Spinal cord (tissue), 9 donors: ENCODE measurements at regions not wholly inside any gene's neighbourhood (a gene's known extent, or its start where the extent isn't known, plus 50 kb on each side); places are given as distances from the start of the nearest gene placed in this dataset.

Experiments
- DNase-seq, 6 donors: peaks; one replicate each; pipeline versions ENCODE4 v3.0.0 to v3.0.0-alpha.2; 2013 to 2015; ENCODE audit warnings: low spot score in 6 of 6, low read depth in 4 of 6
- H3K27ac ChIP-seq: one replicate; pipeline ENCODE4 v1.5.1; 2013; ENCODE audit warnings: low read depth, low read length, control low read depth
- H3K27me3 ChIP-seq: one replicate; pipeline ENCODE4 v1.6.1; 2013; ENCODE audit warnings: low read length; ENCODE audit not compliant: control insufficient read depth, insufficient read depth
- H3K36me3 ChIP-seq: one replicate; pipeline ENCODE4 v1.6.1; 2013; ENCODE audit warnings: low read length; ENCODE audit not compliant: control insufficient read depth, insufficient read depth
- H3K4me1 ChIP-seq: one replicate; pipeline ENCODE4 v1.6.1; 2013; ENCODE audit warnings: low read length; ENCODE audit not compliant: control insufficient read depth, insufficient read depth
- H3K4me3 ChIP-seq: one replicate; pipeline ENCODE4 v1.5.1; 2013; ENCODE audit warnings: low read depth, low read length, control low read depth
- H3K9me3 ChIP-seq: one replicate; pipeline ENCODE4 v1.6.1; 2013; ENCODE audit warnings: low read length; ENCODE audit not compliant: control insufficient read depth, insufficient read depth
- WGBS: methylation state at CpG from one replicate; pipeline ENCODE4 v1.1.5; 2013; ENCODE audit warnings: missing lambda C conversion rate; ENCODE audit not compliant: insufficient coverage; 5-methylcytosine and 5-hydroxymethylcytosine counted together
- donor health status: healthy.

DNA sequence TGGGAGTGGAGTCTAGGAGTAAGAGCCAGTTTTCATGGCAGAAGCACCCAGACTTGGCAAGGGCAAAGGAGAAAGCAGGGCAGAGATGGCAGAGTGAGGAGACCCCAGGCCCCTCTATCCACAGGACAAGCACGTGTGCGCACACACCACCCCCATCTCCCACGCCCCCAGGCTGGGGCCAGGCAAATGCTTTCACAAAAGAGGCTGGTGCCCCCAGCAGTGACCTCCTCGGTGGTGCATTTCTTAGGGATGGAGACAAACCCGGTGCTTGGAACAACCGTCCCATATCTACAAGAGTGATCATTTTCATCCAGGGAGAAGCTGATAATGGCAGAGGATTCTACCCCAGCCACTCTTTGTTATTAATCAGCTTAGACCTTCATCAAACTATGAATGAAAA, 62.0 kb downstream of the KCNF1 start:
- no peaks in the 10 kb centered on the region for H3K27me3 ChIP-seq
- no peak overlapping the region for H3K27ac ChIP-seq
- 76% methylated on average over 3 of the region's 6 CpGs for WGBS
- H3K36me3 ChIP-seq: no peaks in the 10 kb centered on the region
- H3K9me3 ChIP-seq: no peaks in the 10 kb centered on the region
- H3K4me3 ChIP-seq: no peak overlapping the region
- DNase-seq: no peak
- peaks cover 16% of the 10 kb centered on the region for H3K4me1 ChIP-seq

DNA sequence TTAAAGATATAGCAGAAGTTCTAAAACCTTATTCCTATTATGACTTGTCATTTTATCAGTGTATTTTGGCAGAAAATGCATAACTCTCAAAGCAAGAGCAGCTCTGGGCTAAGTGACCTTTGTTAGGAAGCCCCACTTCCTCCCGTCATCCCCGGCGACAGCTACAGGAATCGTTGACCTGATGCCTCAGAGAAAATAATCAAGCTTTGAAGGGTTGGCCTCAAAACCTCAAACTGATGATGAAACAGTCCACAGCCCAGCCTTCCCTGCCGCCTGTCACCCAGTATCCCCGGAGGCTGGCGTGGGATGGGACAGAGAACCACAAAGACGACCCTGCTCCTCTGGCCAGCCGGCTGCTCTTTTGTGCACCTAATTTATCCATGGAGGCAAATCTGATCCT, 65.3 kb downstream of the KCNF1 start:
- Histone ChIP-seq H3K27me3 (no peaks in the 10 kb centered on the region), H3K4me1 (peaks cover 8% of the 10 kb centered on the region), H3K27ac (no peak overlapping the region), H3K9me3 (no peaks in the 10 kb centered on the region), H3K36me3 (no peaks in the 10 kb centered on the region), H3K4me3 (no peak overlapping the region)
- 32% methylated on average over 4 of the region's 9 CpGs for WGBS
- no peak for DNase-seq

DNA sequence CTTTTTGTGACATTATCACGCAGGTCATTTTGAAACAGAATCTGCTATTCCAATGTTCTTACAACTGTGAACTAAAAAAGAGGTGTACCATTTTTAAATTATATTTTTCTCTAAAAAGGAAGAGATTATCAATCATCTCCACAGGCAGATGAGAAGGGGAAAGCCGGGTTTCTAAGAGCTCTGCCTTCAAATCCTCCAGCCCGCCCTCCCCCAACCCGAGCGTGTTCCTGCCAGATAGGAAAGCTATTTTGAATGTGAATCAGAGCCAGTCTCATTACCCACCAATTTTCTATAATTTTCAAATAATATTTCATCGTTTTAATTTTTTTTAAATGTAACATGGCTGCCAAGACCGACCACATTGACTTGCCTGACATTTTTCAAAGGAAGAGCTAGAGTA, 65.9 kb downstream of the KCNF1 start:
- WGBS: 40% methylated on average over 1 of the region's 7 CpGs
- no peak overlapping the region for H3K4me3 ChIP-seq
- no peaks in the 10 kb centered on the region for H3K27me3 ChIP-seq
- H3K27ac ChIP-seq: no peak overlapping the region
- H3K9me3 ChIP-seq: no peaks in the 10 kb centered on the region
- H3K4me1 ChIP-seq: peaks cover 8% of the 10 kb centered on the region
- H3K36me3 ChIP-seq: no peaks in the 10 kb centered on the region
- DNase-seq: peak in 2 of 6 donors; percentile 52 to 58

DNA sequence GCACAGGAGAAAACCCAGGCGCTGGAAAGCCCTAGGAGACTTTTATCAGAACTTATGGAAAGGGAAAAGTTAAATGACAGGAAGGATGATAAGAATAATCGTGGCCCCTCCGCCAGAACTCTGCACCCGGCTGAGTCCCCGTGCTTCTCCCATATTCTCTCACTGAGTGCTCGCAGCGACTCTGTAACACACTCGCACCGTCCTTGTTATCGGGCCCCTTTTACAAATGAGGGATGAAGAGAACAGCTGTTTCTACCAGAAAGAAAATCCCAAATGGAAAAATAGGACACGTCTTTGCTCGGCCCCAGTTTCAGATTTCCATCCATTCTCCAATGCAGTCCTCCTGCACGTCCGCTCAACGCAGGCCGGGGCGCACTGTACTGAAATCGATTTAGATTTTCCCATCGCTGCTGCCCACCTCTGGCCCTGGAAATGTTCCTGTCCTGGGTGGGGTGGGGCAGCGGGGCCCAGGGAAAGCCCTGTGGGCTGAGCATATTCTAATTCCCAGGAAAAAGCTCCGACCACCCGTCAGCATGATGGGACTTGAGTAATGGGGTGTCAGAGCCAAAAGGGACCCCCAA, 66.4 kb downstream of the KCNF1 start:
- DNase-seq: no peak
- WGBS: 85% methylated on average over 12 of the region's 22 CpGs
- H3K4me3 ChIP-seq: no peak overlapping the region

DNA sequence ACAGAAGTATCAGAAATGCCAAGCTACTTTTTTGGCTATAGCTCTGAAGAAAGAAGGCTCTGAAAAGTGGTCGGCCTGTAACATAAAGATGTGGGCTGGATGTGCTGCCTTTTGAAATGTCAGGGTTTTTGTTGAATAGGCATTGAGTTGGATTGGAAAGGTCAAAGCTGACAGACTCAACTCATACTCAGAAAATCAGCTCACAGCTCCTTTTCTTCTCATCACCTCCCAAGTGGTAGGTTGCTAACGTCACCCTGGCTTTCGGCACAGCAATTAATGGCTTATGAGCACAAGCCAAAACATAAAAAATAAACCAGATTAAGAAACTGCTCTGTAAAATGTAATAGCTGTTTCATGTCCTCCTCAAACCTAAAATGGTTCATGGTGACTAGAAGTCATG, 68.3 kb downstream of the KCNF1 start:
- no peaks in the 10 kb centered on the region for H3K9me3 ChIP-seq
- DNase-seq: no peak
- no peaks in the 10 kb centered on the region for H3K36me3 ChIP-seq
- WGBS: 17% methylated on average over 1 of the region's 3 CpGs
- H3K27me3 ChIP-seq: no peaks in the 10 kb centered on the region
- no peak overlapping the region for H3K27ac ChIP-seq
- H3K4me3 ChIP-seq: no peak overlapping the region
- peaks cover 19% of the 10 kb centered on the region for H3K4me1 ChIP-seq

More for the DNA sequence above, 66.4 kb downstream of the KCNF1 start:
- Histone ChIP-seq H3K27me3 (no peaks in the 10 kb centered on the region), H3K4me1 (peaks cover 12% of the 10 kb centered on the region), H3K36me3 (no peaks in the 10 kb centered on the region), H3K27ac (no peak overlapping the region), H3K9me3 (no peaks in the 10 kb centered on the region)

DNA sequence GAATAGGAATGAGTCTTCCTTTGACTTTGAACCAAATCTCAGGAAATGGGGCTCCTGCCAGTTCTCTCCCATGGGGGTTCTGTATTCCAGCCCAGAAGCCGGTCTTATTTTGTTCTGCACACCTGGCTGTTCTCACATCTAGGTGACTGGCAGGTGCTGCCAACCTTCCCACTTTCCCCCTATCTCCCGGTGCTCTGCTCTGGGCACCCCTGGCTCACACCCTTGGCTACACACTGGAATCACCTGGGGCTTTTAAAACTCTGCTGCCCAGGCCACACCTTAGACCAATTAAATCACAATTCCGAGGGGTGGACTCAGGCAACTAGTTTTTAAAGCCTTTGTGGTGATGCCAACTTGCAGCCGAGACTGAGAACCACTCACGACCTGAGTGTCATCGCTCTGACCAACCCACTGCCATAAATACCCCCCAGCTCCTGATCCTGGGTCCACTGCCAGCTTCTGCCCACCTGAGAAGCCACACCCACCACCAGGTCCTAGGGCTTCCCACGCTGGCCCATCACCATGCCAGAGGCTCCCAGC, 69.2 kb downstream of the KCNF1 start:
- no peaks in the 10 kb centered on the region for H3K27me3 ChIP-seq
- H3K27ac ChIP-seq: no peak overlapping the region
- H3K4me3 ChIP-seq: no peak overlapping the region
- no peaks in the 10 kb centered on the region for H3K9me3 ChIP-seq
- no peak for DNase-seq
- H3K36me3 ChIP-seq: no peaks in the 10 kb centered on the region
- 91% methylated on average over 7 of the region's 7 CpGs for WGBS
- H3K4me1 ChIP-seq: peaks cover 22% of the 10 kb centered on the region

DNA sequence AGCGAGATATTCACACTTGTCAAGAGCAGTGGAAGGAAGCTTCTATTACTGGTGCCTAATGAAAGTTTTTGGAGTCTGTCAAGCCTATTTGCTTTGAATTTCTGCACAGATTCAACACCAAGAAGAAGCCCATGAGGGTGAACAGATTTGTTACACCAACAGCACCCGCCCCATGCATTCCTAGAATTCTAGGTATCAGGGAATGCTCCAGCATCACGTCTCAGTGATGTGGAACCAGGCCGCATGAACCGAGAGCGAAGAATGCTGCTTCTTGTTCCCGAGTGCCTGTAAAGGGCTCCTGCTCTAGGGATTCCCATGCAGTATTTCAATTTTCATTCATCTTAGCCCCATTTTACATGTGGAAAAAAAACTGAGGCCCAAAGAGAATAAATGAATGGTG, 69.7 kb downstream of the KCNF1 start:
- DNase-seq: no peak
- 92% methylated on average over 3 of the region's 7 CpGs for WGBS

DNA sequence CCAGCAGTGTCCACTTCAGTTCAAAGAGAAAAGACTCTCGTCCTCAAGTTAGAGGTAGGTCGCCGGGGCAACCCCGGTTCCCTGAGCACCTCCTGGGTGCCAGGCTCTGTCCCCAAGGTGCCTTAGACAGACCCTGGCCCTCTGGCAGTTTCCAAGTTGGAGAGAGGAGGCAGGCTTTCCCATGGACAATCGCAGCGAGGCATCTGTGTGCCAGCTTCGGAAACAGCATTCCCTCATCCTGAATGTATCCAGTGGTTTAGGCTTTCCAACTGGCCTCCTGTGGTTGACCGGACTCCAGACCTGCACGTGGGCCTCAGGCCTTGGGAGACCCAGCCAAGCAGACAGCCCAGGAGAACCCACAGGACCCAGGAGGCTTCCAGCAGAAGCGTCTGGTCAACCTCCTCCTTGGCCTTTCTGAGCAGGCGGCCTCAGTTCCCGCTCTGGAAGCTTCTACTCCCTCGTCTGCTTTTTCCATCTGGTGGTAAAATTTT, 70.3 kb downstream of the KCNF1 start:
- peak in 1 of 6 donors; percentile 30 for DNase-seq
- 95% methylated on average over 9 of the region's 13 CpGs for WGBS
- H3K27me3 ChIP-seq: no peaks in the 10 kb centered on the region

More for the DNA sequence above, 69.7 kb downstream of the KCNF1 start:
- Histone ChIP-seq H3K4me3 (no peak overlapping the region), H3K4me1 (peaks cover 25% of the 10 kb centered on the region), H3K9me3 (no peaks in the 10 kb centered on the region), H3K27me3 (no peaks in the 10 kb centered on the region), H3K27ac (no peak overlapping the region), H3K36me3 (no peaks in the 10 kb centered on the region)

DNA sequence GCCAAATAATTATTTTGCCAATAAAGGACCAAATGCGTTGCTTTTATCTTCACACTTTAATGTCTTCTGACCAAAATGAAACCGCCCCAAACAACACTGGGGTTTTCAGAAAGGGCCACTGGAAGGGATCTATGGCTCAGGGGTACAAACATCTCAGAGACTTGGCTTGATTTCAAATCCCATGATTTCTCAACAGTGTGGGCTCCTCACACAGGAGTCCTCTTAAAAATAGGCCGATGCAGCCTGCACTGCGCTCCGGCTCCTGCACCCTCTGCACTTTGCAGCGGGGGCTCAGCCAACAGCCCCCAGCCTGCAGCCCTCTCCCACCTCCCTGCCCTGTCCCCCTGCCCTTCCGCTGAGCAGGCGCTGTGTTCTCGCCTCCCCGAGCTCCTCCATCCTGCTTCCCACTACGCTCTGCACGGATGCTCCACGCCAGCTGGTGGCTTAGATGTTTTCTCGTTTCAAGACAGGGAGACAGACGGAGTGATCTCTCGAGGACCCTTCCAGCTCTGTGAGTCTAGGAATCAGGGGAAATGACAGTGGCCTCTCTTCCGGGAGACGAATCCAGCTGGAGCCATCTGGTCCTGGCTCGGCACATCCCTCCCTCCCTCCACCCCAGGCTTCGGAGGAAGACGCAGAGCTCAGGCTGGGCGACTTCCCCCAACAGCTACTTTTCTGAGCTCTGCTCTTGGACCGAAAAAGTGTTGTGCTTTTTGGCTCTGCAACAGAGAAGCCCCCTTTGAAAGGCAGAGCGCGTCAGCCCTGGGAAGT, 71.4 kb downstream of the KCNF1 start:
- peak in 3 of 6 donors; percentile 29 to 95 (median 90) for DNase-seq
- H3K4me3 ChIP-seq: no peak overlapping the region

More for the DNA sequence above, 70.3 kb downstream of the KCNF1 start:
- no peaks in the 10 kb centered on the region for H3K36me3 ChIP-seq
- no peak overlapping the region for H3K27ac ChIP-seq
- H3K4me1 ChIP-seq: peaks cover 23% of the 10 kb centered on the region
- no peak overlapping the region for H3K4me3 ChIP-seq
- no peaks in the 10 kb centered on the region for H3K9me3 ChIP-seq

More for the DNA sequence above, 71.4 kb downstream of the KCNF1 start:
- Histone ChIP-seq H3K27ac (peak overlapping the region; percentile 65), H3K4me1 (peaks cover 20% of the 10 kb centered on the region), H3K9me3 (no peaks in the 10 kb centered on the region), H3K27me3 (no peaks in the 10 kb centered on the region), H3K36me3 (no peaks in the 10 kb centered on the region)
- WGBS: 39% methylated on average over 25 of the region's 25 CpGs
